Fibroblast of the aortic adventitia (primary cell): ENCODE measurements at regions not wholly inside any gene's neighbourhood (a gene's known extent, or its start where the extent isn't known, plus 50 kb on each side); places are given as distances from the start of the nearest gene placed in this dataset.

Experiments used
- DNase-seq: peaks from one replicate; pipeline ENCODE4 v3.0.0-alpha.2; 2010; ENCODE audit warnings: low read depth
- H3K4me3 ChIP-seq: 2 replicates; pipeline ENCODE4 v1.5.1; 2011; ENCODE audit warnings: low read depth, mild to moderate bottlenecking, control low read depth, low read length, moderate library complexity
- TF ChIP-seq, protein P1 (sequence below): IDR thresholded peaks from 2 replicates; pipeline ENCODE4 v1.5.1; 2011; ENCODE audit warnings: mild to moderate bottlenecking, low read length, control low read depth, inconsistent platforms; ENCODE audit not compliant: insufficient read depth

DNA sequence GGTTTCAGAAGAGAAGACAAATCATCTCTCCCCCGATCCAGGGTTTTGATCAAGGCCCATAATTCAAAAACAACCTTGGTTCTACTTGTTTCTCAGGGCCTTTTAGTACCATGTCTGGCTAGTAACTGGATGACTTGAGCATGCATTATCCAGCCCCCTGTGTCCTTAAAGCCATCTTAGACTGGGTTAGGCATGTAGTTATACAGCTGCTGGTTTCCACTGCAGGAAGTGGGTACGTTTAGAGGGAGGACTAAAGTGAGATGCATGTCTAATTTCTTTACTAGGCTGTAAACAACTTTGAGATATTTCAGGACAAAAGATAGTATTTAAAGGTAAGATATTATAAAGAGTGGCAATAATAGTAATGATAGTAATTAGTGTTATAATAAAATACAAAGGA lies 372.0 kb downstream of the PLK2 start:
- no peak overlapping the region for H3K4me3 ChIP-seq
- TF ChIP-seq, protein P1, sequence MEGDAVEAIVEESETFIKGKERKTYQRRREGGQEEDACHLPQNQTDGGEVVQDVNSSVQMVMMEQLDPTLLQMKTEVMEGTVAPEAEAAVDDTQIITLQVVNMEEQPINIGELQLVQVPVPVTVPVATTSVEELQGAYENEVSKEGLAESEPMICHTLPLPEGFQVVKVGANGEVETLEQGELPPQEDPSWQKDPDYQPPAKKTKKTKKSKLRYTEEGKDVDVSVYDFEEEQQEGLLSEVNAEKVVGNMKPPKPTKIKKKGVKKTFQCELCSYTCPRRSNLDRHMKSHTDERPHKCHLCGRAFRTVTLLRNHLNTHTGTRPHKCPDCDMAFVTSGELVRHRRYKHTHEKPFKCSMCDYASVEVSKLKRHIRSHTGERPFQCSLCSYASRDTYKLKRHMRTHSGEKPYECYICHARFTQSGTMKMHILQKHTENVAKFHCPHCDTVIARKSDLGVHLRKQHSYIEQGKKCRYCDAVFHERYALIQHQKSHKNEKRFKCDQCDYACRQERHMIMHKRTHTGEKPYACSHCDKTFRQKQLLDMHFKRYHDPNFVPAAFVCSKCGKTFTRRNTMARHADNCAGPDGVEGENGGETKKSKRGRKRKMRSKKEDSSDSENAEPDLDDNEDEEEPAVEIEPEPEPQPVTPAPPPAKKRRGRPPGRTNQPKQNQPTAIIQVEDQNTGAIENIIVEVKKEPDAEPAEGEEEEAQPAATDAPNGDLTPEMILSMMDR, result no peak
- DNase-seq, result no peak

DNA sequence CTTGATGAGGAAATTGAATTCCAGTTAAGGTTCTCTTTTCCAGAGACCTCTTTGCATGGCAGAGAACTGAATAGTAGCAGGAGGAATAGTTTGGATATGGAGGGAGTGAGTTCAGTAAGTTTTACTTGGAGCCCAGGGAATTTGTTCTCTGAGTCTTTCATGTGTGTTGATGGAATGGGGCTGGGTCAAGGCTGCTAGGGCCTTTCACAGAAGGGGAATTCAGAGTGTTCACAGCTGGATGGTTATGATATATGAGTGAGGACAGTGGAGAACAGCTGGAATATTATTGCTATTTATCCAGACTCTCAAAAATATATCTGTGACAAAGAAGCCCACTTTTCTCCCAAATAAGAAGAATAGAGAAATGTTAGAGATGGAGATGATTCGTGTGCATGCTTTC lies 372.8 kb downstream of the PLK2 start:
- TF ChIP-seq, protein P1, result no peak
- H3K4me3 ChIP-seq, result no peak overlapping the region
- no peak for DNase-seq

DNA sequence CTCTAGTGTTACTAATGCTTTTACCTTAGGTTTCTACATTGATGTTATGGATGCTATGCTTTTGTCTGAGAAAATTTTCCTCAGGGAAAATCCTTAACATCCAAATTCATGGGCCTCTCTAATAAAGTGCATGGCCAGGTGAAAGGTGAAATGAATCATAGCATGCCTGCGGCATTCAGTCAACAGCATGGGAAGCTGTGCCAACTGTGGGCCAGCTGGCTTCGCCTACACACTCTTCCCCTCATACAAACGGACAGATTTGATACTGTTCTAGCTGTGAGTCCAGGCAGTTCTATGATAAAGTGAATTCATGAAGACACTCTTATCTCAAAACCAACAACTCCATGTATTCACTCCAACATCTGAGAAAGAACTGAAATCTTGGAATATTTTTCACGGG lies 374.1 kb downstream of the PLK2 start:
- H3K4me3 ChIP-seq, result no peak overlapping the region
- TF ChIP-seq, protein P1, result no peak
- peak; percentile 37 for DNase-seq

DNA sequence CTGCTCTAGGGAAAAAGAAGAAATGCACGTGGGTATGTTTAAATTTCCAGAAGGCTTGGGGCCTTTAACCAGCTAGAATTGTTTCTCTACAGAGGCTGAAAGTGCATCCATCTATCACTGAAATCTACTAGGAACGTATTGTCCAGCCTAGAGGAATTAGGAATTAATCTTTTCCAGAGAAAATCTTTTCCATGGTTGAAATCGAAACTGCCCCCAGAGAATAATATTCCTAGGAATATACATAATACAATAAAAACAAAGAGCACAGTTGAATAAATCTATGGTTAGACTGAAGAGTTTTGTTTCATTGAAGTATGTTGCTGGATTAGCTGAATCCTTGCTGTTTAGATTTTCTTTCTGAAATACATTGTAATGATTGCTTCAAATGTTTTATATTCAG lies 378.5 kb downstream of the PLK2 start:
- TF ChIP-seq, protein P1, result no peak

DNA sequence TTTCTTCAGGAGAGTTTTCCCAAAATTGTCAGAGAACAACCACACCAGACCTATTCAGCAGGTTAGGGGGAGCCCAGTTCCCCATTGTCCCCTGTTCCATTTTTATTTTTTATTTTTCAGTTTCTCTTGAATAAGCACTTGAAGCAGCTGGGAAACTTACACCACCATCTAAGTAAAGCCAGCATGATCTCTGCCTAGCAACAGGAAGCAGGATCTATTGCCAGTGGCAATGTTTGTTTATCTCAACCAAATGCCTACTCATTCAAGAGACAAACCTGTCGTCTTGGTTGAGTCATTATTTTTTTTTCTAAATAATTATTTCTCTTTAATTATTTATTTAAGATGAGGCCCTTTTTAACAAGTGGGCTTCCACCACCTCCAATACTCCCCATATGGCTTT lies 379.3 kb downstream of the PLK2 start:
- no peak for DNase-seq

More for the DNA sequence above, 378.5 kb downstream of the PLK2 start:
- DNase-seq, result no peak
- H3K4me3 ChIP-seq, result no peak overlapping the region

DNA sequence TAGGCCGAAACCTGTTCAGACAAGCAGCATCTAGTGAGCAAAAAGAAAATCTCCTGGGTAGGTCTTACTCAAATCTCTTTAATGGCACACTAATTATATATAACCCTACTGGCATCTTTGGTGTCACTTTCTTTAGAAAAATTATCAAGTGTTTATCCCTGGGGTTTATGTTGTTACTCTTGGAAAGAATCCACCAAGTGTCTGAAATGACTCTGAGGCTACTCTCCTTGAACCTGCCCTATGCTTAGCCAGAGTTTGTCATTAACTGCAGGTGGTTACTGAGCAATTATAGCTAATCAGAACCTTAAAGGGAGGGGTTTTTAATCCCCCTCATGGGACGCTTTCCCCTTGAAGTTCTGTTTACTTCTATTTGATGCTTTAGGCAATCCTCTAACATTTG lies 381.9 kb downstream of the PLK2 start:
- H3K4me3 ChIP-seq, result no peak overlapping the region
- no peak for DNase-seq
- TF ChIP-seq, protein P1, result no peak

More for the DNA sequence above, 379.3 kb downstream of the PLK2 start:
- H3K4me3 ChIP-seq, result no peak overlapping the region
- TF ChIP-seq, protein P1, result no peak

DNA sequence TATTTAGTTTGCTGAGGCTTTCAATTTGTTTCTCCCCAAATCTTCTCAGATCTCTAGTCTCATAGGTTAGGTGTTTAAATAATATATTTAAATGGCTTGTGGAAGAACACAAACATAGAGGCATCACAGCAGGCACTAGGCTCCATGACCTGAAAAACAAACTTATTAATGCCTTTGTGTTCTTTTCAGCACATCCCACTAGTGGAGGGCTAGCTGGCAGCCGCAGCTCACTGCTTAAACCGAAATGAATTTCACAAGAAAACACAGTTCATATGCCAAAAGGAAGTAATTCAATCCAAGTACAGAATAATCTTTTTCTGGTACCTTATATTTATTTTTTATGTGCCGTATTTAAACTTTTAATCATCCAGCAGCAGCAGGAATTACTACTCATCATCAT lies 382.5 kb downstream of the PLK2 start:
- TF ChIP-seq, protein P1, result no peak
- peak; percentile 26 for DNase-seq
- no peak overlapping the region for H3K4me3 ChIP-seq
